HG03565 (cell line): ENCODE measurements at regions not wholly inside any gene's neighbourhood (a gene's known extent, or its start where the extent isn't known, plus 50 kb on each side); places are given as distances from the start of the nearest gene placed in this dataset.

Experiments
- ATAC-seq: cut with Tn5 transposase; IDR thresholded peaks from one replicate; pipeline ENCODE4 v1.9.1; 2021; ENCODE audit warnings: mild to moderate bottlenecking, moderate library complexity; ENCODE audit not compliant: unreplicated experiment

- ATAC-seq, result no peak
Measured at GRCh38 chr9:90240541-90240940, 402.1 kb downstream of the DIRAS2 start.

DNA sequence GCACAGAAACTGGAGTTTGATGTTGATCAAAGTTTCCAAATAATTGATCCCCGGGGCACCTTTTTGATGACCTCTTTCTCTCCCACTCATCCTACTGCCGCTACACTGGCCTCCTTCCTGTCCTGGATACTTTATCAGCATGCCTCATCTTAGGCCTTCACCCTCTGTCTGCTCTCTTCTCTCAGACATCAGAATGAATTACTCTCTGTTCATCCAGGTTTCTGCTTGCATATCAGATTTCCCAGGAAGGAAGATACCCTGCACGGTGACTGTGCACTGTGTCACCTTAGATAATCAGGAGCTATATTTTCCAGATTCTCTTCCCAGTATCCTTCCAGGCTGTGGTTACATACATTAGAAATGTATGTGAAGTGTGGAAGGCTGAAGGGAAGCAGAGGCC, 397.0 kb downstream of the DIRAS2 start:
- ATAC-seq, result no peak

DNA sequence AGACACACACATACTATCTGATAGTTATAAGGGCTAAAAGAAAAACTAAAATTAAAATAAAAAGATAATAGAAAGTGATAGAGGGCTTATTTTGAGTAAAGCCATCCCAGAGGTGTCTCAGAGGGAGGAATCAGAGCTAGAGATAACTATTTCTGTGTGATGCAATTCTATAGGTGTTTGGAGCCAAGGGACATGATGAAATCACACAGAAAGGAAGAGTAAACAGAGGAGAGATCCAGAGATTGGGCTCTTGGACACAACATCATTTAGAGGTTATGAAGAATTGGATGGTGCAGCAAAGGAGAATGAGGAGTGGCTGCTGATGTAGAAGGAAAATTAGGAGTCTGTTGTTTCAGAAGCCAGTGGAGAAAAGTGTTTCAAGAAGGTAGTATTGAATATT, 393.5 kb downstream of the DIRAS2 start:
- no peak for ATAC-seq

GRCh38 chr9:90251316-90251715, 391.3 kb downstream of the DIRAS2 start:
- ATAC-seq, result no peak

- no peak for ATAC-seq
Measured at GRCh38 chr9:90256345-90256744, 386.3 kb downstream of the DIRAS2 start.

GRCh38 chr9:90259311-90260246, 383.0 kb downstream of the DIRAS2 start:
- ATAC-seq, result no peak

GRCh38 chr9:90261698-90262097, 380.9 kb downstream of the DIRAS2 start:
- no peak for ATAC-seq

GRCh38 chr9:90268613-90269012, 374.0 kb downstream of the DIRAS2 start:
- no peak for ATAC-seq

DNA sequence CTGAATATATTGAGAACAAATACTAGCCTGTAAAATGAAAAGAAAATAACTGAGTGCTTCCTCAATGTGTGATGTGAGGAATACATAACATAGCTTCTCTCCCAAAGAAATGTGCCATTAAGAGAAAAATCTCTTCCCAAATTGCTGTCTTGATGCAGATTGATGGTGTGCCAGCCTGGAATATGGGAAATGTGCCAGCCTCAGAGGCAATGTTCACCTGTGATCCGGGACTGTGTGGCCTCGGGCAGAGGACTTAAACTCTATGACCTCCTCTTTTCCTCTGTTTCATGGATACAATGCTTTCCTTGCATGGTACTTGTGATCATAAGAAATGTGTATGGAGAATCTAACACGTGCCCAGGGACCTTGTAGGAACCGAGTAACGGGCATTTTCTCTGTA, 370.9 kb downstream of the DIRAS2 start:
- no peak for ATAC-seq

DNA sequence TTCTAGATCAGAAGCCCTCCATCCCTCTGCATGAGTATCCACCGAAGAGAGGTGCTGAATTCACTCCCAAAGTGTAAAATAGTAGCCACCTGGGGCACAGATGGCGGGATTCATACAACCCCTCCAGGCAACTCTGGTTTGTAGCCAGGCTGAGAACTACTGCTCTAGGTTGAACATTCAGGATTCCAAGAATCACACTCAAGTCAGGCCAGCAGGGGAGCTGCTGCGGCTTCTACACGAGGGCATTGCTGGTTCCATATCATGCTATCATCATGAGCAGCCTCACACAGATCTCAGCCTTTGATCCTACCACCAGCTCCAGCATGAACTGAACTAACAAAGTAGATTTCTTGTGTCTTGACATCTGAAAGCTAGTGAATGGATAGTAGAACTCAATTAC, 367.9 kb downstream of the DIRAS2 start:
- no peak for ATAC-seq

DNA sequence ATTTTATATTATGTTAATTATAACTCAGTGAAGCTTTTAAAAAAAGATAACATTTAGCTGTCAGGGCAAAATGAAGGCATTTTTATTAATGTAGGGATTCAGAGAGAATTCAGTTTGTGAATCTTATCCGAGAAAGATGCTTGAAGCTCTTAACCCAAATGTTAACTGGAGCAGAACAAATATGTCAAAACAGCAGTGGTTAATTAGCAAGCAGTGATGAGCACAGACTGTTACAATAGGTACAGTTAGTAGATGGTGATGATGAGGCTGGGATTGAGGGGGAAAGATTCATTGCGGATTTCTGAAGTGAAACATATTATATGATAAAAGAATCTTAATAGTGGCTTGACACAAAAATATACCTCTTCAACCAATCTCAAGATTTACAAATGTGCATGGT, 356.7 kb downstream of the DIRAS2 start:
- ATAC-seq, result no peak

GRCh38 chr9:90287567-90288274, 354.9 kb downstream of the DIRAS2 start:
- ATAC-seq, result peak; percentile 95

GRCh38 chr9:90288275-90288639, 354.4 kb downstream of the DIRAS2 start:
- no peak for ATAC-seq

- ATAC-seq, result no peak
Measured at GRCh38 chr9:90290716-90291485, 351.7 kb downstream of the DIRAS2 start.

DNA sequence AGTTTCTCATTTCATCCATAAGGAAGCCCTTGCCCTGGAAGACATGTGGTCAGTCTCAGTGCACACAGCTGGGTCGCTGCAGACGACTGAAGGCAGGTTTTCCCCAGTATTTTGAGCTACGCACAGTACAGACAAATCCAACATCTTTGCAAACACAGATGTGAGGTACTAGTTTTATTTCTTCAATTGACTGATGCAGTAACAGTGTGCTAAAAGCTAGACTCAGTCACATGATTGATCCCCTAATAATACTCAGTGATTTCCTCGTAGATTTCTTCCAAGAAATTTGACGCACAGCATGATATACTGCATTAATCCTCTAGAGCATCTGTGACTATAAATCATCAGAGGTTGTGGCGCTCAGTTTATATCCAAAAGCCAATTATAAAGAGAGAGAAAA, 346.1 kb downstream of the DIRAS2 start:
- no peak for ATAC-seq

DNA sequence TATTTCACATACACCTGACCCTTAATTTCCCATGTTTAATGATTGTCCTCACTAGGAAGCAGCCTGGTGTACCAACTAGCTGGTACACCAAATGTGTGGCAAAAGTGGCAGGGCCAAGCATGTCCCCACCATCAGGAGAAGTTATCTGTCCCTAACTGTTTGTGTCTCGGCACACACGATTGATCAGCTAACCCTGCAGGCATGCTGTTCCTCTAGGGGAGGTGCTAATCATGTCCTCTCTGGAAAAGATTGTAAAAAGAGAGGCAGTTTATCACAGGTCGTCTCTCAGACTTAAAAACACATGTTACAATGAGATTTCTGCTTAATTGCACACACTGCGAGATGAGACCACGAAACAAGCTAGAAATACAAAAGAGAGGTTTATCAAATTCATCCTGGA, 342.7 kb downstream of the DIRAS2 start:
- ATAC-seq, result no peak

GRCh38 chr9:90300611-90301276, 341.9 kb downstream of the DIRAS2 start:
- ATAC-seq, result no peak

- ATAC-seq, result no peak
Measured at GRCh38 chr9:90301277-90301653, 341.4 kb downstream of the DIRAS2 start.

GRCh38 chr9:90303655-90304054, 339.0 kb downstream of the DIRAS2 start:
- no peak for ATAC-seq

DNA sequence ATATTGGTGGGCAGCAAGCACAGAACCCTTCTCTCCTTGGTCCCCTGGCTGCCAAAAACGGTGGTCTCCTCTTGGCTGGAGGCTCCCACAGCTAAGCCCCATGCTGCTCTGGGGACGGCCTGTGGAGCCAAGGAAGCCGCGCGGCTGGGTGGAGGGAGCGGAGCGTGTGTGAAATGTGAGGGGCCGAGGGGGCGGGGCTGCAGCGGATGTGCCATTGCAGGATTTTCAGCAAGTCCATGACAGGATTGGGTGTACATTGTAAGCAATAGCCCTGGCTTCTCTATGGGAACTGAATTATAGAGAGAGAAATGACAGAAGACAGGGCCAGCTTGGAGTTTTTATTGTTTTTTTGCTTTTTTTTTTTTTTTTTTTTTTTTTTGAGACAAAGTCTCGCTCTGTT, 336.5 kb downstream of the DIRAS2 start:
- no peak for ATAC-seq
